OCI-LY3 (cell line): ENCODE measurements at regions not wholly inside any gene's neighbourhood (a gene's known extent, or its start where the extent isn't known, plus 50 kb on each side); places are given as distances from the start of the nearest gene placed in this dataset.

Experiments used
- CTCF ChIP-seq: fragments of 200-600, 300-600 bp; sonication (generic); IDR thresholded peaks from 2 replicates; pipeline ENCODE4 v1.5.1; 2014; ENCODE audit warnings: antibody characterized with exemption, low read length, low read depth
- EZH2phosphoT487 ChIP-seq: fragments of 200-600 bp; shearing (Covaris generic); IDR thresholded peaks from 2 replicates; pipeline ENCODE4 v1.6.1; 2018; ENCODE audit warnings: antibody characterized with exemption, mixed run types, low read depth

GRCh38 chr3:159795042-159795441 is 193.6 kb upstream of the IL12A start:
- TF ChIP-seq CTCF: no peak
- no peak for TF ChIP-seq EZH2phosphoT487
